ENCODE measurements at regions not wholly inside any gene's neighbourhood (a gene's known extent, or its start where the extent isn't known, plus 50 kb on each side); places are given as distances from the start of the nearest gene placed in this dataset.

DNA sequence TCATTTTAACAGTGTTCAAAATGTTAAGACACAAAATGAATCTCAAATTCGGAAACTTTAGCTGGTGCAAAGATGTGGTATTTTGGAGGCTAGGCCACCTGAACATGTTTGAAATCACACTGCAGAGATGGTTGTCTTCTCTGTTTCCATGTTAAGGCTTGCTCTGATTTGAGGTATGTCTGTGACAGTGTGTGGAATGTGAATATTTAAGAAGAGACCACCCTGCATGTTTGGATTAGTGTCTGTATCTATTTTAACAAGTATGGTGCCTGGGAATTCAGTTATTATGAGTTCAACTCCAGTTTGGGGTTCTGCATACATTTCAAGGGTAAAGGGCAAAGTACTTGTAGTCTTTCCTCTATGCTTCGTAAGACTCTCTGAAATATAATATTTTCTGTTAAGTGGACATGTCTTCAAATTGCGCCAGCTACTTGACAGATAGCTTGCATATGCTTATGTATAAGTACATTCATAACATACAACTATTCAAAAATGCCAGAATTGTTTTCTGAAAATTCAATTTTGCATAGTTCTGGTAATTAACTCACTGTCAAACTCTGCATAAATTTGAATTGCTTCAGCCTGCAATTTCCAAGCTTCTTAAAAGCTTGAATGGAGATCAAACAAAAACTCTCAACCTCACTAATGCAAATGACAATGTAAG is 424.0 kb downstream of the ADAMTS20 start:
- DNase-seq = no peak
- no peak overlapping the region for H3K27ac ChIP-seq
- H3K4me1 ChIP-seq = no peaks in the 10 kb centered on the region
- intact Hi-C loops (cut with DNase I) = no loop called here
- TF ChIP-seq CTCF (IDR thresholded peaks at IDR 0.05) = no peak
- TF ChIP-seq POLR2A (IDR thresholded peaks at IDR 0.05) = no peak
- no peaks in the 10 kb centered on the region for H3K9me3 ChIP-seq
- H3K36me3 ChIP-seq = no peaks in the 10 kb centered on the region
- H3K27me3 ChIP-seq = no peaks in the 10 kb centered on the region
- no peak overlapping the region for H3K4me3 ChIP-seq (replicated peaks in 1 of 3)
- WGBS, 2 donors = 91 to 92% methylated on average over 3 of the region's 3 CpGs

DNA sequence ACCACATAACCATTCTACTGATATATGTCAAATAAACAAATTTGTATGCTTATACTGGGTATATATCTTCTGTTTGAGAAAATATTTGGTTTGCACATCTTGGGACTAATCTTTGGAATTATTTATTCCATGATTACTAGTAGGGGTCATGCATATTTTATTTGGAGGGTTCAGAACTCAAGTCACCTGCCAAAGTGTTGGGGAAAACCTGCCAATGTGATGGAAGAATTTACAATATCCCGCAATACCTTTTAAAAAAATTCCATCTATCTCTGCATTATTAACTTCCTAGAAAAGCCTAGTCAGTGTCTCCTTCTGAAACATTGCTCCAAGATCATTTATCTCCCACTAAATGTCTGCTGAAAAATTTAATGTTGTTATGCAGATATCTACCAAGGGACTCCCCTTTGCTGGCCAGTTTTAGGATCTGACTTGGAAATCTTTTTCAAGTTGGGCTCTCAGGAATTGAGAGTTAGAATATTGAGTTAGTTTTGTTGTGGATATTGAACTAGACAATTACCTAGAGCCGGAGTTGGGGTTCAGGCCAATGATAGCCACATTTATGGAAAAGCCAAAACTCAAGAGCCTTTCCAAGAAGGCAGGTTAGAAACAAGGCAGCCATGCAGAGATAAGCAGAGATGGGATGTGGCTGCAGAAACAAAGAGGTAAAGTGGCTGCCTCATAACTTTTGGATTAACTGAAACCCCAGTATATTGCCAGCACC is 425.2 kb downstream of the ADAMTS20 start:
- TF ChIP-seq POLR2A (IDR thresholded peaks at IDR 0.05) (no peak), CTCF (IDR thresholded peaks at IDR 0.05) (no peak)
- DNase-seq = no peak
- Histone ChIP-seq H3K27me3 (no peaks in the 10 kb centered on the region), H3K9me3 (no peaks in the 10 kb centered on the region), H3K27ac (no peak overlapping the region), H3K36me3 (no peaks in the 10 kb centered on the region), H3K4me1 (no peaks in the 10 kb centered on the region), H3K4me3 (replicated peaks in 1 of 3) (no peak overlapping the region)
- 74 to 91% methylated on average over 2 of the region's 2 CpGs for WGBS, 2 donors
- intact Hi-C loops (cut with DNase I) = no loop called here

- Histone ChIP-seq H3K4me1 (no peaks in the 10 kb centered on the region), H3K27me3 (no peaks in the 10 kb centered on the region), H3K27ac (no peak overlapping the region), H3K4me3 (replicated peaks in 1 of 3) (no peak overlapping the region), H3K9me3 (no peaks in the 10 kb centered on the region), H3K36me3 (no peaks in the 10 kb centered on the region)
- TF ChIP-seq POLR2A (IDR thresholded peaks at IDR 0.05) (no peak), CTCF (IDR thresholded peaks at IDR 0.05) (no peak)
- no peak for DNase-seq
- intact Hi-C loops (cut with DNase I) = no loop called here
Measured at GRCh38 chr12:43123461-43123860, 428.5 kb downstream of the ADAMTS20 start.

DNA sequence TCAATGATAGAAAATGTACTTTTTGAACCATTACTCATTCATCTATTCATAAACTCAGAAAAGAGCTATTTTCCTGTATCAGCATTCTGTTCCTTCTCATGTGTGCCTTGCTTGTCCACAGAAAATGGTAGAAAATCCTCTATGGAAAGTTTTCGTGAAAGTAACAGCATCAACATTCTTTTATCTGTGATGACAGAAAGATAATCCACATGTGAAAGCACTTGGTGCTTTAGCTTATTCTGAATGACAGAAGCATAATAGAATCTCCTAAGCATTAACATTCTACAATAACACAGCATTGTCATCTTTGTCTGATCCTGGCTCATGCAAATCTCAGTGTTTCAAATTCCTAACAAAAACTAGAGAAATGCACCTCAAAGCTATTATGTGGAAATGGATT is 431.9 kb downstream of the ADAMTS20 start:
- no peaks in the 10 kb centered on the region for H3K36me3 ChIP-seq
- WGBS, 2 donors = 90% methylated on average over 1 of the region's 1 CpG
- intact Hi-C loops (cut with DNase I) = no loop called here
- H3K27ac ChIP-seq = no peak overlapping the region
- DNase-seq = no peak
- TF ChIP-seq CTCF (IDR thresholded peaks at IDR 0.05) (no peak), POLR2A (IDR thresholded peaks at IDR 0.05) (no peak)
- no peaks in the 10 kb centered on the region for H3K9me3 ChIP-seq
- H3K27me3 ChIP-seq = no peaks in the 10 kb centered on the region
- no peak overlapping the region for H3K4me3 ChIP-seq (replicated peaks in 1 of 3)
- no peaks in the 10 kb centered on the region for H3K4me1 ChIP-seq

DNA sequence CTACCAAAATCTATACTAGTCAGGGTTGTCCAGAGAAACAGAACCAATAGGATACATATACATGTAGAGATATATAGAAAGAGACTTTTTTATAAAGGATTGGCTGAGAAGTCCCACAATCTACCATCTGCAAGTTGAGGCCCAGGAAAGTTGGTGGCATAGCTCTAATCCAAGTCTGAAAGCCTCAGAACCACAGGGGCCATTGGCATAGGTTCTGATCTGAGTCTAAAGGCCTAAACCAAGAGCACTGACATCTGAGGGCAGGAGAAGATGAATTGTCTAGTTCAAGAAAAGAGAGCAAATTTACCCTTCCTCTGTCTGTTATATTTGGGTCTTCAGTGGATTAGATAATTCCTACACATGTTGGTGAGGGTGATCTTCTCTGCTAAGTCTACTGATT is 433.1 kb downstream of the ADAMTS20 start:
- H3K4me1 ChIP-seq = no peaks in the 10 kb centered on the region
- H3K4me3 ChIP-seq (replicated peaks in 1 of 3) = no peak overlapping the region
- H3K27me3 ChIP-seq = no peaks in the 10 kb centered on the region
- no peaks in the 10 kb centered on the region for H3K9me3 ChIP-seq
- no peaks in the 10 kb centered on the region for H3K36me3 ChIP-seq
- TF ChIP-seq CTCF (IDR thresholded peaks at IDR 0.05) = no peak
- TF ChIP-seq POLR2A (IDR thresholded peaks at IDR 0.05) = no peak
- no peak overlapping the region for H3K27ac ChIP-seq
- no peak for DNase-seq
- intact Hi-C loops (cut with DNase I) = no loop called here
